Muscle of leg (tissue), 3 donors: ENCODE measurements at regions not wholly inside any gene's neighbourhood (a gene's known extent, or its start where the extent isn't known, plus 50 kb on each side); places are given as distances from the start of the nearest gene placed in this dataset.
"Not testable (repeated sequence)": the region's sequence is repeated elsewhere in the genome, so short reads cannot be mapped to it uniquely, and the experiment has no call there.

ENCODE experiments used
- DNase-seq: peaks from one replicate; pipeline ENCODE4 v3.0.0; 2013
- H3K27ac ChIP-seq: one replicate; pipeline ENCODE4 v1.5.1; 2013; ENCODE audit warnings: mild to moderate bottlenecking, low read length, control low read depth
- H3K27me3 ChIP-seq: one replicate; pipeline ENCODE4 v1.6.1; 2013; ENCODE audit warnings: low read length; ENCODE audit not compliant: control insufficient read depth, insufficient read depth
- H3K36me3 ChIP-seq: one replicate; pipeline ENCODE4 v1.6.1; 2013; ENCODE audit warnings: low read length; ENCODE audit not compliant: control insufficient read depth, insufficient read depth
- H3K4me1 ChIP-seq: one replicate; pipeline ENCODE4 v1.6.1; 2013; ENCODE audit warnings: low read length; ENCODE audit not compliant: control insufficient read depth, insufficient read depth
- H3K4me3 ChIP-seq: one replicate; pipeline ENCODE4 v1.5.1; 2013; ENCODE audit warnings: low read length, control low read depth
- H3K9me3 ChIP-seq: replicated peaks from 2 replicates; pipeline ENCODE4 v1.6.1; 2013; ENCODE audit warnings: low read depth, low read length; ENCODE audit not compliant: control insufficient read depth
- WGBS: methylation state at CpG from one replicate; pipeline ENCODE4 v1.1.5; 2013; ENCODE audit warnings: missing lambda C conversion rate; ENCODE audit not compliant: insufficient coverage; 5-methylcytosine and 5-hydroxymethylcytosine counted together

GRCh38 chr10:20596065-20596755 is 300.9 kb downstream of the NEBL start:
- H3K4me1 ChIP-seq: peaks cover 4% of the 10 kb centered on the region
- H3K27ac ChIP-seq: no peak overlapping the region
- no peak overlapping the region for H3K4me3 ChIP-seq
- no CpG with 5 or more reads among the region's 1 CpG for WGBS
- no peak for DNase-seq
- H3K27me3 ChIP-seq: no peaks in the 10 kb centered on the region
- no peaks in the 10 kb centered on the region for H3K9me3 ChIP-seq
- H3K36me3 ChIP-seq: no peaks in the 10 kb centered on the region

- Histone ChIP-seq H3K9me3 (no peaks in the 10 kb centered on the region), H3K36me3 (no peaks in the 10 kb centered on the region), H3K4me1 (peaks cover 2% of the 10 kb centered on the region), H3K27ac (no peak overlapping the region), H3K4me3 (no peak overlapping the region), H3K27me3 (no peaks in the 10 kb centered on the region)
- WGBS: 63% methylated on average over 1 of the region's 3 CpGs
- no peak for DNase-seq
Measured at GRCh38 chr10:20593649-20594048, 303.5 kb downstream of the NEBL start.

- no peaks in the 10 kb centered on the region for H3K27me3 ChIP-seq
- no peak for DNase-seq
- no peak overlapping the region for H3K27ac ChIP-seq
- H3K4me3 ChIP-seq: no peak overlapping the region
- no peaks in the 10 kb centered on the region for H3K4me1 ChIP-seq
- H3K9me3 ChIP-seq: peaks cover 7% of the 10 kb centered on the region
- WGBS: no CpG with 5 or more reads among the region's 1 CpG
- H3K36me3 ChIP-seq: no peaks in the 10 kb centered on the region
Measured at GRCh38 chr10:20582041-20582440, 315.1 kb downstream of the NEBL start.

GRCh38 chr10:20573924-20574323 is 323.2 kb downstream of the NEBL start:
- Histone ChIP-seq H3K36me3 (no peaks in the 10 kb centered on the region), H3K27me3 (no peaks in the 10 kb centered on the region), H3K9me3 (no peaks in the 10 kb centered on the region), H3K27ac (no peak overlapping the region), H3K4me1 (no peaks in the 10 kb centered on the region), H3K4me3 (no peak overlapping the region)
- no peak for DNase-seq
- WGBS: 63% methylated on average over 1 of the region's 2 CpGs

- not testable (repeated sequence) for H3K36me3 ChIP-seq, H3K27ac ChIP-seq, H3K4me1 ChIP-seq, H3K27me3 ChIP-seq, H3K9me3 ChIP-seq, H3K4me3 ChIP-seq, DNase-seq
- WGBS: 82% methylated on average over 7 of the region's 7 CpGs
Measured at GRCh38 chr10:20555990-20556389, 341.1 kb downstream of the NEBL start.

GRCh38 chr10:20552382-20552781 is 344.7 kb downstream of the NEBL start:
- DNase-seq: peak; percentile 22
- no CpG with 5 or more reads among the region's 3 CpGs for WGBS
- H3K9me3 ChIP-seq: no peaks in the 10 kb centered on the region
- H3K36me3 ChIP-seq: no peaks in the 10 kb centered on the region
- no peak overlapping the region for H3K4me3 ChIP-seq
- H3K4me1 ChIP-seq: peaks cover 2% of the 10 kb centered on the region
- H3K27me3 ChIP-seq: no peaks in the 10 kb centered on the region
- no peak overlapping the region for H3K27ac ChIP-seq

- Histone ChIP-seq H3K4me1 (peaks cover 2% of the 10 kb centered on the region), H3K27ac (no peak overlapping the region), H3K27me3 (no peaks in the 10 kb centered on the region), H3K36me3 (no peaks in the 10 kb centered on the region), H3K9me3 (no peaks in the 10 kb centered on the region), H3K4me3 (no peak overlapping the region)
- no CpG with 5 or more reads among the region's 2 CpGs for WGBS
- no peak for DNase-seq
Measured at GRCh38 chr10:20551761-20552160, 345.4 kb downstream of the NEBL start.

- 29% methylated on average over 2 of the region's 7 CpGs for WGBS
- Histone ChIP-seq H3K4me1 (no peaks in the 10 kb centered on the region), H3K27ac (no peak overlapping the region), H3K9me3 (no peaks in the 10 kb centered on the region), H3K4me3 (no peak overlapping the region), H3K36me3 (no peaks in the 10 kb centered on the region), H3K27me3 (no peaks in the 10 kb centered on the region)
- DNase-seq: peak; percentile 64
Measured at GRCh38 chr10:20535897-20536881, 360.9 kb downstream of the NEBL start.

GRCh38 chr10:20531241-20531883 is 365.7 kb downstream of the NEBL start:
- not testable (repeated sequence) for H3K36me3 ChIP-seq, H3K27ac ChIP-seq, H3K4me3 ChIP-seq, H3K4me1 ChIP-seq, H3K9me3 ChIP-seq, H3K27me3 ChIP-seq, DNase-seq
- WGBS: 91% methylated on average over 9 of the region's 20 CpGs

- H3K4me3 ChIP-seq: no peak overlapping the region
- no peak for DNase-seq
- H3K4me1 ChIP-seq: no peaks in the 10 kb centered on the region
- H3K27ac ChIP-seq: no peak overlapping the region
- no peaks in the 10 kb centered on the region for H3K36me3 ChIP-seq
- no CpG with 5 or more reads among the region's 5 CpGs for WGBS
- H3K9me3 ChIP-seq: no peaks in the 10 kb centered on the region
- H3K27me3 ChIP-seq: no peaks in the 10 kb centered on the region
Measured at GRCh38 chr10:20521186-20521585, 375.9 kb downstream of the NEBL start.
